ENCODE measurements at regions not wholly inside any gene's neighbourhood (a gene's known extent, or its start where the extent isn't known, plus 50 kb on each side); places are given as distances from the start of the nearest gene placed in this dataset.

DNA sequence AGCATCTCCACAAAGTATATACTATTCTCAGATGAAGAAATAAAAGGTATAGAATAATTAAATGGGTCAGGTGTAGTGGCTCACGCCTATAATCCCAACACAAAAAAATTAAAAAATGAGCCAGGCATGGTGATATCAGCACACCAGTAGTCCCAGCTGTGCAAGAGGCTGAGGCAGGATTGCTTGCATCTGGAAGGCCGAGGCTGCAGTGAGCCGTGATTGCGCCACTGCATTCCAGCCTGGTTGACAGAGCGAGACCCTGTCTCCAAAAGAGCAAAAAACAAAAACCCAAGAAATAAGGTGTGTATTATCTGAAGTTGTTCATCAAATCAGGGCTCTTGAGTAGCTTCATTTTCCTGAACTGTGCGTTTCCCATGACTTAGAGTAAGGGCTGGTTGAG is 83.2 kb upstream of the MYO10 start:
- TF ChIP-seq, protein P1, sequence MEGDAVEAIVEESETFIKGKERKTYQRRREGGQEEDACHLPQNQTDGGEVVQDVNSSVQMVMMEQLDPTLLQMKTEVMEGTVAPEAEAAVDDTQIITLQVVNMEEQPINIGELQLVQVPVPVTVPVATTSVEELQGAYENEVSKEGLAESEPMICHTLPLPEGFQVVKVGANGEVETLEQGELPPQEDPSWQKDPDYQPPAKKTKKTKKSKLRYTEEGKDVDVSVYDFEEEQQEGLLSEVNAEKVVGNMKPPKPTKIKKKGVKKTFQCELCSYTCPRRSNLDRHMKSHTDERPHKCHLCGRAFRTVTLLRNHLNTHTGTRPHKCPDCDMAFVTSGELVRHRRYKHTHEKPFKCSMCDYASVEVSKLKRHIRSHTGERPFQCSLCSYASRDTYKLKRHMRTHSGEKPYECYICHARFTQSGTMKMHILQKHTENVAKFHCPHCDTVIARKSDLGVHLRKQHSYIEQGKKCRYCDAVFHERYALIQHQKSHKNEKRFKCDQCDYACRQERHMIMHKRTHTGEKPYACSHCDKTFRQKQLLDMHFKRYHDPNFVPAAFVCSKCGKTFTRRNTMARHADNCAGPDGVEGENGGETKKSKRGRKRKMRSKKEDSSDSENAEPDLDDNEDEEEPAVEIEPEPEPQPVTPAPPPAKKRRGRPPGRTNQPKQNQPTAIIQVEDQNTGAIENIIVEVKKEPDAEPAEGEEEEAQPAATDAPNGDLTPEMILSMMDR (IDR thresholded peaks at IDR 0.05; ENCODE audit: low read depth, low read length) = no peak
- TF ChIP-seq POLR2A (IDR thresholded peaks at IDR 0.05; ENCODE audit: extremely low read depth, insufficient read length) = no peak
- TF ChIP-seq, protein P2, sequence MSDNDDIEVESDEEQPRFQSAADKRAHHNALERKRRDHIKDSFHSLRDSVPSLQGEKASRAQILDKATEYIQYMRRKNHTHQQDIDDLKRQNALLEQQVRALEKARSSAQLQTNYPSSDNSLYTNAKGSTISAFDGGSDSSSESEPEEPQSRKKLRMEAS (IDR thresholded peaks at IDR 0.05; ENCODE audit: low read depth, low read length) = no peak
- no peak for TF ChIP-seq MYC (IDR thresholded peaks at IDR 0.05; ENCODE audit: low read depth, low read length)

All from NB4 (cell line).